ENCODE measurements at regions not wholly inside any gene's neighbourhood (a gene's known extent, or its start where the extent isn't known, plus 50 kb on each side); places are given as distances from the start of the nearest gene placed in this dataset.

DNA sequence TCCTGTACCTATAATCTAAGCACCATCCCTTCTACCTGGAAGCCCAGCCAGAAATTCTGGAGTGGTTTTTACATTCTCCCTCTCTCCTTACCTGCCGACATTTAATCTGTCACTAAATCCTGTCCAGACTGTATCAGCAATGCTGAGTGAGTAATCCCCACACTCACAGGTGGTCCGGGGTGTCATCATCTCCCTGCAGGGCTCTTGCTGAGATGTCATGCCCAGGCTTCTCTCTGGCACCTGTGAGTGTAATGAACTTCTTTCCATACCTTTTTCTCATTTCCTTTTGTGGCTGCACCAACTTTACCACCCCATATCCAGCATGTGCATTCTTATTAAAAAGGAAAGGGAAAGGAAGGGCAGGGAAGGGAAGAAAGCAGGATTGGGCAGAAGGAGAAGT is 355.2 kb downstream of the CCSER2 start:
- TF ChIP-seq, protein P1, sequence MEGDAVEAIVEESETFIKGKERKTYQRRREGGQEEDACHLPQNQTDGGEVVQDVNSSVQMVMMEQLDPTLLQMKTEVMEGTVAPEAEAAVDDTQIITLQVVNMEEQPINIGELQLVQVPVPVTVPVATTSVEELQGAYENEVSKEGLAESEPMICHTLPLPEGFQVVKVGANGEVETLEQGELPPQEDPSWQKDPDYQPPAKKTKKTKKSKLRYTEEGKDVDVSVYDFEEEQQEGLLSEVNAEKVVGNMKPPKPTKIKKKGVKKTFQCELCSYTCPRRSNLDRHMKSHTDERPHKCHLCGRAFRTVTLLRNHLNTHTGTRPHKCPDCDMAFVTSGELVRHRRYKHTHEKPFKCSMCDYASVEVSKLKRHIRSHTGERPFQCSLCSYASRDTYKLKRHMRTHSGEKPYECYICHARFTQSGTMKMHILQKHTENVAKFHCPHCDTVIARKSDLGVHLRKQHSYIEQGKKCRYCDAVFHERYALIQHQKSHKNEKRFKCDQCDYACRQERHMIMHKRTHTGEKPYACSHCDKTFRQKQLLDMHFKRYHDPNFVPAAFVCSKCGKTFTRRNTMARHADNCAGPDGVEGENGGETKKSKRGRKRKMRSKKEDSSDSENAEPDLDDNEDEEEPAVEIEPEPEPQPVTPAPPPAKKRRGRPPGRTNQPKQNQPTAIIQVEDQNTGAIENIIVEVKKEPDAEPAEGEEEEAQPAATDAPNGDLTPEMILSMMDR (conservative IDR thresholded peaks at IDR 0.05; ENCODE audit: low read depth, low read length): no peak
- TF ChIP-seq SMC3 (IDR thresholded peaks at IDR 0.05; ENCODE audit: low read depth, low read length) (no peak), MXI1 (IDR thresholded peaks at IDR 0.05; ENCODE audit: borderline replicate concordance, low read depth, low read length) (no peak), MAFK (IDR thresholded peaks at IDR 0.05; ENCODE audit: low read depth, low read length) (no peak), POLR2A (IDR thresholded peaks at IDR 0.05; ENCODE audit: low read depth, low read length) (no peak), CHD1 (IDR thresholded peaks at IDR 0.05; ENCODE audit: low read depth, low read length) (no peak), MAZ (IDR thresholded peaks at IDR 0.05; ENCODE audit: borderline replicate concordance, low read depth, low read length) (no peak), FOS (IDR thresholded peaks at IDR 0.05; ENCODE audit: low read depth, low read length) (no peak), RAD21 (IDR thresholded peaks at IDR 0.05; ENCODE audit: low read length) (no peak), RCOR1 (IDR thresholded peaks at IDR 0.05; ENCODE audit: insufficient replicate concordance, low read length) (no peak), NFE2L2 (IDR thresholded peaks at IDR 0.05; ENCODE audit: low read depth, low read length) (no peak)
- TF ChIP-seq, protein P2, sequence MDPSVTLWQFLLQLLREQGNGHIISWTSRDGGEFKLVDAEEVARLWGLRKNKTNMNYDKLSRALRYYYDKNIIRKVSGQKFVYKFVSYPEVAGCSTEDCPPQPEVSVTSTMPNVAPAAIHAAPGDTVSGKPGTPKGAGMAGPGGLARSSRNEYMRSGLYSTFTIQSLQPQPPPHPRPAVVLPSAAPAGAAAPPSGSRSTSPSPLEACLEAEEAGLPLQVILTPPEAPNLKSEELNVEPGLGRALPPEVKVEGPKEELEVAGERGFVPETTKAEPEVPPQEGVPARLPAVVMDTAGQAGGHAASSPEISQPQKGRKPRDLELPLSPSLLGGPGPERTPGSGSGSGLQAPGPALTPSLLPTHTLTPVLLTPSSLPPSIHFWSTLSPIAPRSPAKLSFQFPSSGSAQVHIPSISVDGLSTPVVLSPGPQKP (IDR thresholded peaks at IDR 0.05; ENCODE audit: borderline replicate concordance, low read depth, low read length): no peak
